ENCODE measurements at regions not wholly inside any gene's neighbourhood (a gene's known extent, or its start where the extent isn't known, plus 50 kb on each side); places are given as distances from the start of the nearest gene placed in this dataset.

GRCh38 chr1:36537991-36538390, 55.3 kb upstream of the CSF3R start:
- WGBS = 86% methylated on average over 4 of the region's 4 CpGs

GRCh38 chr1:36537190-36537768, 54.6 kb upstream of the CSF3R start:
- Histone ChIP-seq H3K4me1 (ENCODE audit: control insufficient read depth in 4 of 4, insufficient read depth in 4 of 4, low read length in 3 of 4) (no peaks in the 10 kb centered on the region), H3K27me3 (ENCODE audit: control insufficient read depth in 4 of 4, insufficient read depth in 4 of 4, low read length in 3 of 4) (peaks cover 0 to 2% (median 0%) of the 10 kb centered on the region in 4 donors), H3K9ac (ENCODE audit: low read depth in 1 of 2, low read length in 2 of 2) (no peak overlapping the region), H3K27ac (ENCODE audit: low read depth in 1 of 2, low read length in 2 of 2) (no peak overlapping the region), H3K36me3 (ENCODE audit: control insufficient read depth in 4 of 4, insufficient read depth in 3 of 4, low read depth in 1 of 4, low read length in 3 of 4) (no peaks in the 10 kb centered on the region), H3K9me3 (ENCODE audit: control insufficient read depth in 4 of 4, low read length in 3 of 4) (peaks cover 0 to 7% (median 1%) of the 10 kb centered on the region in 4 donors), H3K4me3 (ENCODE audit: low read depth in 1 of 3, low read length in 3 of 3) (no peak overlapping the region)
- WGBS = 58% methylated on average over 2 of the region's 2 CpGs
- TF ChIP-seq FOXA2 (IDR thresholded peaks at IDR 0.05) (no peak), HNF4G (IDR thresholded peaks at IDR 0.05) (no peak), RAD21 (IDR thresholded peaks at IDR 0.05) (no peak), HNF4A (conservative IDR thresholded peaks at IDR 0.05) (no peak), SP1 (IDR thresholded peaks at IDR 0.05) (no peak)
- no peak for DNase-seq (ENCODE audit: low spot score)

More at GRCh38 chr1:36537991-36538390, 55.3 kb upstream of the CSF3R start:
- peaks cover 0 to 5% (median 1%) of the 10 kb centered on the region in 4 donors for H3K9me3 ChIP-seq (ENCODE audit: control insufficient read depth in 4 of 4, low read length in 3 of 4)
- no peak overlapping the region for H3K4me3 ChIP-seq (ENCODE audit: low read depth in 1 of 3, low read length in 3 of 3)
- H3K4me1 ChIP-seq (ENCODE audit: control insufficient read depth in 4 of 4, insufficient read depth in 4 of 4, low read length in 3 of 4) = no peaks in the 10 kb centered on the region
- H3K36me3 ChIP-seq (ENCODE audit: control insufficient read depth in 4 of 4, insufficient read depth in 3 of 4, low read depth in 1 of 4, low read length in 3 of 4) = no peaks in the 10 kb centered on the region
- H3K27me3 ChIP-seq (ENCODE audit: control insufficient read depth in 4 of 4, insufficient read depth in 4 of 4, low read length in 3 of 4) = peaks cover 0 to 2% (median 0%) of the 10 kb centered on the region in 4 donors
- no peak overlapping the region for H3K27ac ChIP-seq (ENCODE audit: low read depth in 1 of 2, low read length in 2 of 2)
- DNase-seq (ENCODE audit: low spot score) = no peak
- TF ChIP-seq HNF4G (IDR thresholded peaks at IDR 0.05) = no peak
- TF ChIP-seq MAX (IDR thresholded peaks at IDR 0.05) = no peak
- TF ChIP-seq HNF4A (conservative IDR thresholded peaks at IDR 0.05) = no peak
- TF ChIP-seq FOXA1 (IDR thresholded peaks at IDR 0.05) = no peak
- no peak for TF ChIP-seq TAF1 (conservative IDR thresholded peaks at IDR 0.05)
- TF ChIP-seq FOXA2 (IDR thresholded peaks at IDR 0.05) = no peak
- TF ChIP-seq REST (IDR thresholded peaks at IDR 0.05) = no peak
- no peak for TF ChIP-seq RAD21 (IDR thresholded peaks at IDR 0.05)
- no peak for TF ChIP-seq EGR1 (IDR thresholded peaks at IDR 0.05; ENCODE audit: low read depth in 2 of 2)
- no peak overlapping the region for H3K9ac ChIP-seq (ENCODE audit: low read depth in 1 of 2, low read length in 2 of 2)

- no peak for DNase-seq (ENCODE audit: low spot score)
- no peak overlapping the region for H3K4me3 ChIP-seq (ENCODE audit: low read depth in 1 of 3, low read length in 3 of 3)
- 82% methylated on average over 1 of the region's 1 CpG for WGBS
- no peak overlapping the region for H3K27ac ChIP-seq (ENCODE audit: low read depth in 1 of 2, low read length in 2 of 2)
- no peaks in the 10 kb centered on the region for H3K36me3 ChIP-seq (ENCODE audit: control insufficient read depth in 4 of 4, insufficient read depth in 3 of 4, low read depth in 1 of 4, low read length in 3 of 4)
- no peaks in the 10 kb centered on the region for H3K4me1 ChIP-seq (ENCODE audit: control insufficient read depth in 4 of 4, insufficient read depth in 4 of 4, low read length in 3 of 4)
- no peak overlapping the region for H3K9ac ChIP-seq (ENCODE audit: low read depth in 1 of 2, low read length in 2 of 2)
- peaks cover 0 to 7% (median 1%) of the 10 kb centered on the region in 4 donors for H3K9me3 ChIP-seq (ENCODE audit: control insufficient read depth in 4 of 4, low read length in 3 of 4)
- no peak for TF ChIP-seq TAF1 (conservative IDR thresholded peaks at IDR 0.05)
- no peak for TF ChIP-seq HNF4G (IDR thresholded peaks at IDR 0.05)
- TF ChIP-seq FOXA2 (IDR thresholded peaks at IDR 0.05) = no peak
- no peak for TF ChIP-seq CTCF (IDR thresholded peaks at IDR 0.05; ENCODE audit: low read depth, low read length, missing input control)
- no peak for TF ChIP-seq HNF4A (conservative IDR thresholded peaks at IDR 0.05)
- TF ChIP-seq NR2F2 (IDR thresholded peaks at IDR 0.05) = no peak
- TF ChIP-seq YY1 (IDR thresholded peaks at IDR 0.05) = no peak
- no peak for TF ChIP-seq RAD21 (IDR thresholded peaks at IDR 0.05)
- TF ChIP-seq MAX (IDR thresholded peaks at IDR 0.05) = no peak
- no peak for TF ChIP-seq ATF3 (IDR thresholded peaks at IDR 0.05)
- H3K27me3 ChIP-seq (ENCODE audit: control insufficient read depth in 4 of 4, insufficient read depth in 4 of 4, low read length in 3 of 4) = peaks cover 0 to 2% (median 0%) of the 10 kb centered on the region in 4 donors
Observed at GRCh38 chr1:36536727-36537126, 54.0 kb upstream of the CSF3R start.

Data from liver (tissue), 8 donors.